GM18873 (cell line): ENCODE measurements at regions not wholly inside any gene's neighbourhood (a gene's known extent, or its start where the extent isn't known, plus 50 kb on each side); places are given as distances from the start of the nearest gene placed in this dataset.
"Not testable (repeated sequence)": the region's sequence is repeated elsewhere in the genome, so short reads cannot be mapped to it uniquely, and the experiment has no call there.

Experiments used
- ATAC-seq: cut with Tn5 transposase; IDR thresholded peaks from one replicate; pipeline ENCODE4 v1.9.1; 2021; ENCODE audit warnings: mild to moderate bottlenecking, moderate library complexity, moderate number of reproducible peaks; ENCODE audit not compliant: unreplicated experiment, low FRiP score

- ATAC-seq = not testable (repeated sequence)
Measured at GRCh38 chr2:87629491-87630458, 118.1 kb upstream of the PLGLB2 start.

- ATAC-seq = peak; percentile 55
Measured at GRCh38 chr2:87630892-87631291, 117.0 kb upstream of the PLGLB2 start.

- peak; percentile 16 for ATAC-seq
Measured at GRCh38 chr2:87631402-87631801, 116.5 kb upstream of the PLGLB2 start.

GRCh38 chr2:87633287-87633963, 114.5 kb upstream of the PLGLB2 start:
- ATAC-seq = not testable (repeated sequence)

GRCh38 chr2:87634106-87634505, 113.8 kb upstream of the PLGLB2 start:
- ATAC-seq = not testable (repeated sequence)

- not testable (repeated sequence) for ATAC-seq
Measured at GRCh38 chr2:87634971-87635650, 112.8 kb upstream of the PLGLB2 start.

GRCh38 chr2:87636246-87636645, 111.6 kb upstream of the PLGLB2 start:
- ATAC-seq = not testable (repeated sequence)

- not testable (repeated sequence) for ATAC-seq
Measured at GRCh38 chr2:87636735-87637134, 111.2 kb upstream of the PLGLB2 start.

- ATAC-seq = not testable (repeated sequence)
Measured at GRCh38 chr2:87637249-87637990, 110.5 kb upstream of the PLGLB2 start.

- ATAC-seq = not testable (repeated sequence)
Measured at GRCh38 chr2:87638114-87638807, 109.6 kb upstream of the PLGLB2 start.

- ATAC-seq = not testable (repeated sequence)
Measured at GRCh38 chr2:87638872-87639271, 109.0 kb upstream of the PLGLB2 start.

GRCh38 chr2:87639801-87640440, 108.0 kb upstream of the PLGLB2 start:
- ATAC-seq = not testable (repeated sequence)

GRCh38 chr2:87640961-87641563, 106.8 kb upstream of the PLGLB2 start:
- ATAC-seq = not testable (repeated sequence)

GRCh38 chr2:87643165-87643564, 104.7 kb upstream of the PLGLB2 start:
- ATAC-seq = not testable (repeated sequence)

GRCh38 chr2:87647737-87648498, 100.0 kb upstream of the PLGLB2 start:
- not testable (repeated sequence) for ATAC-seq

GRCh38 chr2:87648815-87649214, 99.1 kb upstream of the PLGLB2 start:
- ATAC-seq = not testable (repeated sequence)

- not testable (repeated sequence) for ATAC-seq
Measured at GRCh38 chr2:87649871-87650270, 98.0 kb upstream of the PLGLB2 start.

GRCh38 chr2:87650837-87651236, 97.0 kb upstream of the PLGLB2 start:
- not testable (repeated sequence) for ATAC-seq
